ENCODE measurements at regions not wholly inside any gene's neighbourhood (a gene's known extent, or its start where the extent isn't known, plus 50 kb on each side); places are given as distances from the start of the nearest gene placed in this dataset.

GRCh38 chr9:126215486-126215885, 111.1 kb upstream of the MVB12B start:
- no peak for ATAC-seq
- Histone ChIP-seq H3K4me1 (no peaks in the 10 kb centered on the region), H3K27me3 (no peaks in the 10 kb centered on the region), H3K36me3 (no peaks in the 10 kb centered on the region), H3K9me3 (no peaks in the 10 kb centered on the region), H3K4me3 (no peak overlapping the region), H3K27ac (no peak overlapping the region)
- intact Hi-C loops (cut with DNase I), result no loop called here
- peak in 1 of 3 donors; percentile 23 for DNase-seq
- TF ChIP-seq POLR2A (IDR thresholded peaks at IDR 0.05) (no peak), CTCF (IDR thresholded peaks at IDR 0.05) (no peak)
- 71% methylated on average over 4 of the region's 4 CpGs for WGBS (ENCODE audit: insufficient coverage, low coverage, low lambda C conversion rate, missing lambda C conversion rate)

- WGBS (ENCODE audit: insufficient coverage, low coverage, low lambda C conversion rate, missing lambda C conversion rate), result 73% methylated on average over 4 of the region's 4 CpGs
- TF ChIP-seq POLR2A (IDR thresholded peaks at IDR 0.05), result no peak
- no peak for ATAC-seq
Measured at GRCh38 chr9:126216826-126217225, 109.8 kb upstream of the MVB12B start.

GRCh38 chr9:126217250-126217653, 109.4 kb upstream of the MVB12B start:
- 71% methylated on average over 3 of the region's 5 CpGs for WGBS (ENCODE audit: insufficient coverage, low coverage, low lambda C conversion rate, missing lambda C conversion rate)
- no peaks in the 10 kb centered on the region for H3K36me3 ChIP-seq
- H3K4me3 ChIP-seq, result no peak overlapping the region
- no peak for ATAC-seq
- H3K4me1 ChIP-seq, result no peaks in the 10 kb centered on the region
- intact Hi-C loops (cut with DNase I), result no loop called here
- H3K9me3 ChIP-seq, result no peaks in the 10 kb centered on the region
- no peak overlapping the region for H3K27ac ChIP-seq
- H3K27me3 ChIP-seq, result peaks cover 0 to 5% of the 10 kb centered on the region in 2 donors
- no peak for DNase-seq
- no peak for TF ChIP-seq CTCF (IDR thresholded peaks at IDR 0.05)
- no peak for TF ChIP-seq POLR2A (IDR thresholded peaks at IDR 0.05)

More at GRCh38 chr9:126216826-126217225, 109.8 kb upstream of the MVB12B start:
- H3K4me1 ChIP-seq, result no peaks in the 10 kb centered on the region
- no peak for DNase-seq
- no peaks in the 10 kb centered on the region for H3K36me3 ChIP-seq
- H3K9me3 ChIP-seq, result no peaks in the 10 kb centered on the region
- intact Hi-C loops (cut with DNase I), result no loop called here
- no peak overlapping the region for H3K4me3 ChIP-seq
- H3K27me3 ChIP-seq, result peaks cover 0 to under 1% of the 10 kb centered on the region in 2 donors
- H3K27ac ChIP-seq, result no peak overlapping the region

- WGBS (ENCODE audit: insufficient coverage, low coverage, low lambda C conversion rate, missing lambda C conversion rate), result 43% methylated on average over 4 of the region's 7 CpGs
- Histone ChIP-seq H3K36me3 (no peaks in the 10 kb centered on the region), H3K4me1 (no peaks in the 10 kb centered on the region), H3K27ac (no peak overlapping the region), H3K9me3 (no peaks in the 10 kb centered on the region), H3K27me3 (peaks cover 0 to 11% of the 10 kb centered on the region in 2 donors), H3K4me3 (no peak overlapping the region)
- DNase-seq (no peak), ATAC-seq (no peak)
- intact Hi-C loops (cut with DNase I), result no loop called here
- TF ChIP-seq CTCF (IDR thresholded peaks at IDR 0.05), result no peak
- no peak for TF ChIP-seq POLR2A (IDR thresholded peaks at IDR 0.05)
Measured at GRCh38 chr9:126217797-126218196, 108.8 kb upstream of the MVB12B start.

- no peaks in the 10 kb centered on the region for H3K4me1 ChIP-seq
- peak; percentile 41 to 69 (median 57) for ATAC-seq
Measured at GRCh38 chr9:126218359-126219125, 108.1 kb upstream of the MVB12B start.

More at GRCh38 chr9:126218359-126219125, 108.1 kb upstream of the MVB12B start:
- H3K27ac ChIP-seq, result no peak overlapping the region
- H3K27me3 ChIP-seq, result peaks cover 0 to 14% of the 10 kb centered on the region in 2 donors
- no peaks in the 10 kb centered on the region for H3K9me3 ChIP-seq
- 62% methylated on average over 10 of the region's 10 CpGs for WGBS (ENCODE audit: insufficient coverage, low coverage, low lambda C conversion rate, missing lambda C conversion rate)
- no peak for DNase-seq
- TF ChIP-seq CTCF (IDR thresholded peaks at IDR 0.05) (no peak), POLR2A (IDR thresholded peaks at IDR 0.05) (no peak)
- intact Hi-C loops (cut with DNase I), result no loop called here
- H3K36me3 ChIP-seq, result no peaks in the 10 kb centered on the region
- no peak overlapping the region for H3K4me3 ChIP-seq

Measured in right lobe of liver (tissue), 6 donors.